Esophagus muscularis mucosa (tissue), 4 donors: ENCODE measurements at regions not wholly inside any gene's neighbourhood (a gene's known extent, or its start where the extent isn't known, plus 50 kb on each side); places are given as distances from the start of the nearest gene placed in this dataset.

Experiments used
- DNase-seq: peaks from one replicate; pipeline ENCODE4 v3.0.0-alpha.2; 2017; ENCODE audit errors: extremely low spot score
- H3K27ac ChIP-seq, 4 donors: fragments of 200-600 bp; sonication (generic); replicated peaks in 1 of 4; 1 replicate in 3 of 4; 2 replicates in 1 of 4; pipeline ENCODE4 v1.5.1; 2016 to 2019; ENCODE audit warnings: mild to moderate bottlenecking in 1 of 4
- H3K27me3 ChIP-seq, 4 donors: fragments of 200-600 bp; sonication (generic); one replicate each; pipeline versions ENCODE4 v1.5.1 to v1.6.0; 2016 to 2019
- H3K36me3 ChIP-seq, 4 donors: fragments of 200-600 bp; sonication (generic); one replicate each; pipeline ENCODE4 v1.5.1; 2016 to 2019
- H3K4me1 ChIP-seq, 4 donors: fragments of 200-600 bp; sonication (generic); one replicate each; pipeline ENCODE4 v1.5.1; 2016 to 2019
- H3K4me3 ChIP-seq, 4 donors: fragments of 200-600 bp; sonication (generic); 1 replicate in 2 of 4; 2 replicates in 2 of 4; pipeline ENCODE4 v1.5.1; 2016 to 2019; ENCODE audit warnings: mild to moderate bottlenecking in 4 of 4, moderate library complexity in 1 of 4
- H3K9me3 ChIP-seq, 4 donors: fragments of 200-600 bp; sonication (generic); 1 replicate in 3 of 4; 2 replicates in 1 of 4; pipeline ENCODE4 v1.5.1; 2016 to 2019
- CTCF ChIP-seq, 3 experiments: fragments of 200-600 bp in 2 of 3; fragments of 450-650 bp in 1 of 3; sonication (generic) in 2 of 3; IDR thresholded peaks; one replicate each; pipeline ENCODE4 v1.5.1; 2017 to 2019; ENCODE audit warnings: antibody characterized with exemption in 3 of 3, mild to moderate bottlenecking in 2 of 3, moderate library complexity in 1 of 3
- EP300 ChIP-seq: sonication (generic); formaldehyde crosslinking; IDR thresholded peaks from one replicate; pipeline ENCODE4 v1.6.1; 2017; ENCODE audit warnings: antibody characterized with exemption
- POLR2A ChIP-seq: fragments of 450-650 bp; IDR thresholded peaks from one replicate; pipeline ENCODE4 v1.6.1; 2017; ENCODE audit warnings: antibody characterized with exemption, moderate library complexity, mild to moderate bottlenecking, low read depth
- POLR2AphosphoS5 ChIP-seq, 2 donors: sonication (generic); formaldehyde crosslinking; IDR thresholded peaks; one replicate each; pipeline ENCODE4 v1.6.1; 2017; ENCODE audit warnings: antibody characterized with exemption in 2 of 2
- whole genome bisulfite sequencing: methylation state at CpG from one replicate; pipeline ENCODE4 v1.1.5; 2018; 5-methylcytosine and 5-hydroxymethylcytosine counted together
- intact Hi-C: fragments of 100-400 bp; cut with DNase I; formaldehyde crosslinking; loops from one replicate; pipeline ENCODE4 v1.15.1; 2023

GRCh38 chr2:78416625-78417300 is 608.7 kb upstream of the REG3G start:
- Histone ChIP-seq H3K9me3 (no peaks in the 10 kb centered on the region), H3K4me1 (no peaks in the 10 kb centered on the region), H3K27me3 (no peaks in the 10 kb centered on the region), H3K4me3 (no peak overlapping the region), H3K27ac (no peak overlapping the region), H3K36me3 (no peaks in the 10 kb centered on the region)
- no peak for TF ChIP-seq POLR2A
- no peak for TF ChIP-seq POLR2AphosphoS5 (IDR thresholded peaks at IDR 0.05)
- TF ChIP-seq EP300: no peak
- no peak for TF ChIP-seq CTCF (IDR thresholded peaks at IDR 0.05)
- DNase-seq: no peak
- WGBS: 64% methylated on average over 2 of the region's 2 CpGs
- intact Hi-C loops: no loop called here

- TF ChIP-seq POLR2A (no peak), EP300 (no peak), CTCF (IDR thresholded peaks at IDR 0.05) (no peak), POLR2AphosphoS5 (IDR thresholded peaks at IDR 0.05) (no peak)
- H3K36me3 ChIP-seq: no peaks in the 10 kb centered on the region
- H3K27me3 ChIP-seq: no peaks in the 10 kb centered on the region
- no peaks in the 10 kb centered on the region for H3K4me1 ChIP-seq
- H3K9me3 ChIP-seq: no peaks in the 10 kb centered on the region
- intact Hi-C loops: no loop called here
- H3K4me3 ChIP-seq: no peak overlapping the region
- no peak for DNase-seq
- 33% methylated on average over 2 of the region's 2 CpGs for WGBS
- no peak overlapping the region for H3K27ac ChIP-seq
Observed at GRCh38 chr2:78417355-78417754, 608.1 kb upstream of the REG3G start.

GRCh38 chr2:78418021-78418420 is 607.5 kb upstream of the REG3G start:
- no peak overlapping the region for H3K4me3 ChIP-seq
- no peak for DNase-seq
- no peaks in the 10 kb centered on the region for H3K4me1 ChIP-seq
- no peaks in the 10 kb centered on the region for H3K9me3 ChIP-seq
- 20% methylated on average over 2 of the region's 2 CpGs for WGBS
- intact Hi-C loops: no loop called here
- no peak for TF ChIP-seq POLR2AphosphoS5 (IDR thresholded peaks at IDR 0.05)
- no peak for TF ChIP-seq EP300
- no peak for TF ChIP-seq CTCF (IDR thresholded peaks at IDR 0.05)
- TF ChIP-seq POLR2A: no peak
- H3K27ac ChIP-seq: no peak overlapping the region
- H3K27me3 ChIP-seq: no peaks in the 10 kb centered on the region
- H3K36me3 ChIP-seq: no peaks in the 10 kb centered on the region

DNA sequence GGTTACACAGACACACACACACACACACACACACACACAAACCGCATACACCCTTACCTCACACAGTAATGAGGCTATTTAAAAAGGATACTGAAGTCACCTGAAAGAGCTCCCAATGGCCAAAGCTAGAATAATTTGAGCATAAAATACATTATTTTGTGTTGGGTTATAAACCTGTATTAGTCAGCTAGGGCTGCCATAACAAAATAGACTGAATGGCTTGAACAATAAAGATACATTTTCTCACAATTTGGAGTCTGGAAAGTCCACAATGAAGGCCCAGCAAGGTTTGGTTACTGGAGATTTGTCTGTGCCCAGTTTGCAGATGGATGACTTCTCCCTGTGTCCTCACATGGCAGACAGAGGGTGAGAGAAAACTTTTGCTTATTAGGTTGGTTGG is 605.4 kb upstream of the REG3G start:
- no peaks in the 10 kb centered on the region for H3K9me3 ChIP-seq
- no peak for TF ChIP-seq POLR2AphosphoS5 (IDR thresholded peaks at IDR 0.05)
- TF ChIP-seq EP300: no peak
- TF ChIP-seq POLR2A: no peak
- no peak for TF ChIP-seq CTCF (IDR thresholded peaks at IDR 0.05)
- no peak overlapping the region for H3K4me3 ChIP-seq
- H3K27me3 ChIP-seq: no peaks in the 10 kb centered on the region
- no peaks in the 10 kb centered on the region for H3K36me3 ChIP-seq
- H3K27ac ChIP-seq: no peak overlapping the region
- H3K4me1 ChIP-seq: no peaks in the 10 kb centered on the region
- 100% methylated on average over 1 of the region's 1 CpG for WGBS
- no peak for DNase-seq
- intact Hi-C loops: no loop called here

DNA sequence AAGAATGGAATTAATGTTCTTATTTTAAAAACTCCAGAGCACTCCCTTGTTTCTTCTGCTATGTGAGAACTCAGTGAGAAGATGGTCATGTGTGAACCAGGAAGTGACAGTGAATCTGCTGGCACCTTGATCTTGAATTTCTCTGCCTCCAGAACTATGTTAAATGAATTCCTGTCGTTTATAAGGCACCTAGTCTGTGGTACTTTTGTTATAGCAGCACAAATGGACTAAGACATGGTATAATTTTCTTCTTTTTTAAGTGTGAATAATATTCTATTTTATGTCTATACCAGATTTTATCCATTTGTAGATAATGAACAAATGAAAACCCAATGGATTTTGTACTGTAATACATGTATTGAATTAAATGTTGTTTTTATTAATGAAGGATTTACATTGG is 601.9 kb upstream of the REG3G start:
- intact Hi-C loops: no loop called here
- Histone ChIP-seq H3K4me3 (no peak overlapping the region), H3K36me3 (no peaks in the 10 kb centered on the region), H3K4me1 (no peaks in the 10 kb centered on the region), H3K27ac (no peak overlapping the region), H3K27me3 (no peaks in the 10 kb centered on the region), H3K9me3 (no peaks in the 10 kb centered on the region)
- 45% methylated on average over 1 of the region's 1 CpG for WGBS
- TF ChIP-seq POLR2AphosphoS5 (IDR thresholded peaks at IDR 0.05): no peak
- TF ChIP-seq POLR2A: no peak
- TF ChIP-seq CTCF (IDR thresholded peaks at IDR 0.05): no peak
- DNase-seq: no peak
